HCT116 (cell line): ENCODE measurements at regions not wholly inside any gene's neighbourhood (a gene's known extent, or its start where the extent isn't known, plus 50 kb on each side); places are given as distances from the start of the nearest gene placed in this dataset.

ENCODE experiments used
- ATAC-seq: fragments of 200-7000 bp; cut with Tn5 transposase; 2 replicates; pipeline ENCODE4 v1.9.1; 2020; ENCODE audit warnings: mild to moderate bottlenecking, moderate library complexity
- BruUV-seq: library from RNA; stranded (reverse); fragments of 400-500 nt; replicated peaks from 2 replicates; lab custom pipeline; 2021; lab: Mats Ljungman, UMichigan
- CTCF ChIA-PET: fragments of 300-600 bp; sonication (Branson Sonifier 250); formaldehyde crosslinking; loops from one replicate; lab custom pipeline; 2021; ENCODE audit warnings: antibody characterized with exemption; lab: Charles Lee
- POLR2A ChIA-PET: fragments of 300-600, 350-600 bp; sonication (Branson Sonifier 250); formaldehyde crosslinking; loops from one replicate; lab custom pipeline; 2021; ENCODE audit warnings: antibody characterized with exemption; lab: Charles Lee
- RAD21 ChIA-PET, 2 experiments: fragments of 300-600 bp; sonication (Branson Sonifier 250); formaldehyde crosslinking; loops; one replicate each; lab custom pipeline; 2023; ENCODE audit warnings: low total read pairs in 2 of 2; ENCODE audit not compliant: uncharacterized antibody in 2 of 2, unreplicated experiment in 2 of 2, low non-redundant PET in 1 of 2; lab: Charles Lee
- DNase-seq: peaks from one replicate; pipeline ENCODE4 v3.0.0-alpha.2; 2010; ENCODE audit warnings: low read depth, low spot score
- H2AFZ ChIP-seq: fragments of 200-600 bp; shearing (Covaris generic), sonication (generic); 2 replicates; pipeline ENCODE4 v1.6.1; 2017; ENCODE audit warnings: low read depth, mixed run types, mixed read lengths, antibody characterized with exemption, low read length; ENCODE audit not compliant: poor library complexity, severe bottlenecking
- H3K27ac ChIP-seq: 2 replicates; pipeline ENCODE4 v1.5.1; 2012; ENCODE audit warnings: low read depth, low read length
- H3K27me3 ChIP-seq: fragments of 200-600 bp; sonication (generic); 2 replicates; pipeline ENCODE4 v1.6.1; 2016; ENCODE audit warnings: mixed run types, low read length, mixed read lengths; ENCODE audit not compliant: insufficient read depth
- H3K36me3 ChIP-seq, 2 experiments: fragments of 200-500 bp in 1 of 2; fragments of 200-600 bp in 1 of 2; sonication (Bioruptor generic) in 1 of 2; sonication (generic) in 1 of 2; 2 replicates each; pipeline versions ENCODE4 v1.5.1 to v1.6.1; 2014 to 2016; ENCODE audit warnings: low read length in 2 of 2, inconsistent platforms in 1 of 2, mixed read lengths in 1 of 2, mixed run types in 1 of 2; ENCODE audit not compliant: insufficient read depth in 2 of 2, control insufficient read depth in 1 of 2
- H3K4me1 ChIP-seq, 2 experiments: fragments of 200-600 bp in 1 of 2; sonication (generic) in 1 of 2; 2 replicates each; pipeline versions ENCODE4 v1.5.1 to v1.6.1; 2012 to 2017; ENCODE audit warnings: low read length in 2 of 2, inconsistent platforms in 1 of 2, mild to moderate bottlenecking in 1 of 2, mixed read lengths in 1 of 2, mixed run types in 1 of 2, moderate library complexity in 1 of 2; ENCODE audit not compliant: insufficient read depth in 2 of 2, control insufficient read depth in 1 of 2
- H3K4me2 ChIP-seq: fragments of 200-600 bp; sonication (generic); 2 replicates; pipeline ENCODE4 v1.6.1; 2017; ENCODE audit warnings: mixed run types, low read length, mixed read lengths
- H3K4me3 ChIP-seq, 2 experiments: fragments of 200-600 bp in 1 of 2; sonication (generic) in 1 of 2; replicated peaks in 1 of 2; 2 replicates each; pipeline ENCODE4 v1.5.1; 2011 to 2016; ENCODE audit warnings: low read length in 2 of 2, control low read depth in 1 of 2, low read depth in 1 of 2, mild to moderate bottlenecking in 1 of 2, mixed read lengths in 1 of 2, mixed run types in 1 of 2
- H3K79me2 ChIP-seq: fragments of 200-600 bp; sonication (generic); 2 replicates; pipeline ENCODE4 v1.6.1; 2017; ENCODE audit warnings: mild to moderate bottlenecking, mixed run types, low read length, moderate library complexity, mixed read lengths; ENCODE audit not compliant: insufficient read depth
- H3K9ac ChIP-seq: fragments of 200-600 bp; sonication (generic); 2 replicates; pipeline ENCODE4 v1.6.1; 2016; ENCODE audit warnings: low read length, mixed read lengths
- H3K9me2 ChIP-seq: fragments of 200-600 bp; sonication (generic), shearing (Covaris generic); 2 replicates; pipeline ENCODE4 v1.6.1; 2017; ENCODE audit warnings: mixed run types, mild to moderate bottlenecking, moderate library complexity; ENCODE audit not compliant: insufficient read depth
- H3K9me3 ChIP-seq, 2 experiments: fragments of 200-500 bp in 1 of 2; fragments of 200-600 bp in 1 of 2; sonication (Bioruptor generic) in 1 of 2; sonication (generic) in 1 of 2; 2 replicates each; pipeline ENCODE4 v1.6.1; 2014 to 2017; ENCODE audit warnings: low read length in 2 of 2, mixed read lengths in 2 of 2, inconsistent platforms in 1 of 2, low read depth in 1 of 2, mild to moderate bottlenecking in 1 of 2, mixed run types in 1 of 2, moderate library complexity in 1 of 2; ENCODE audit not compliant: control insufficient read depth in 1 of 2, insufficient read depth in 1 of 2
- H4K20me1 ChIP-seq: fragments of 200-600 bp; sonication (generic), shearing (Covaris generic); 2 replicates; pipeline ENCODE4 v1.6.1; 2017; ENCODE audit warnings: mixed run types, mild to moderate bottlenecking, moderate library complexity; ENCODE audit not compliant: insufficient read depth
- CBX3 ChIP-seq: IDR thresholded peaks from 2 replicates; pipeline ENCODE4 v1.6.1; 2012; ENCODE audit warnings: low read depth
- CEBPB ChIP-seq: IDR thresholded peaks from 2 replicates; pipeline ENCODE4 v1.6.1; 2012; ENCODE audit warnings: low read depth
- EGR1 ChIP-seq: IDR thresholded peaks from 2 replicates; pipeline ENCODE4 v1.6.1; 2012; ENCODE audit warnings: low read depth
- ELF1 ChIP-seq: IDR thresholded peaks from 2 replicates; pipeline ENCODE4 v1.6.1; 2012; ENCODE audit warnings: low read depth, borderline replicate concordance
- EZH2 ChIP-seq: fragments of 200-600 bp; sonication (generic); IDR thresholded peaks from 2 replicates; pipeline ENCODE4 v1.6.1; 2017; ENCODE audit warnings: antibody characterized with exemption, mixed run types
- EZH2phosphoT487 ChIP-seq: fragments of 200-600 bp; IDR thresholded peaks from 2 replicates; pipeline ENCODE4 v1.6.1; 2018; ENCODE audit warnings: antibody characterized with exemption, borderline replicate concordance
- FOSL1 ChIP-seq: IDR thresholded peaks from 2 replicates; pipeline ENCODE4 v1.6.1; 2012; ENCODE audit warnings: low read depth
- JUND ChIP-seq: IDR thresholded peaks from 2 replicates; pipeline ENCODE4 v1.6.1; 2012
- POLR2A ChIP-seq: IDR thresholded peaks from 2 replicates; pipeline ENCODE4 v1.7.0; 2011; ENCODE audit warnings: borderline replicate concordance; ENCODE audit not compliant: insufficient read depth, insufficient read length; ENCODE audit errors: extremely low read depth
- POLR2AphosphoS5 ChIP-seq: IDR thresholded peaks from 2 replicates; pipeline ENCODE4 v1.6.1; 2011; ENCODE audit warnings: mild to moderate bottlenecking, low read depth, low read length, moderate library complexity
- REST ChIP-seq: IDR thresholded peaks from 2 replicates; pipeline ENCODE4 v1.6.1; 2012; ENCODE audit warnings: low read depth
- SIN3A ChIP-seq: IDR thresholded peaks from 2 replicates; pipeline ENCODE4 v1.6.1; 2012; ENCODE audit warnings: low read depth
- SP1 ChIP-seq: IDR thresholded peaks from 2 replicates; pipeline ENCODE4 v1.6.1; 2012; ENCODE audit warnings: low read depth
- SRF ChIP-seq: IDR thresholded peaks from 2 replicates; pipeline ENCODE4 v1.6.1; 2012; ENCODE audit warnings: low read depth
- YY1 ChIP-seq: IDR thresholded peaks from 2 replicates; pipeline ENCODE4 v1.6.1; 2011; ENCODE audit warnings: low read length, low read depth, moderate library complexity, mild to moderate bottlenecking; ENCODE audit not compliant: insufficient replicate concordance; ENCODE audit errors: extremely low read depth
- ZFX ChIP-seq: fragments of 450-650 bp; IDR thresholded peaks from 2 replicates; pipeline ENCODE4 v1.6.1; 2017
- ZNF274 ChIP-seq: fragments of 200-500 bp; sonication (Bioruptor generic); IDR thresholded peaks from 2 replicates; pipeline ENCODE4 v1.6.1; 2014; ENCODE audit warnings: mild to moderate bottlenecking, low read depth, low read length, inconsistent platforms
- intact Hi-C: fragments of 100-400 bp; cut with micrococcal nuclease; formaldehyde crosslinking; loops from 2 replicates; pipeline ENCODE4 v1.10.0; 2022
- TF ChIP-seq, protein P1 (sequence below): IDR thresholded peaks from 2 replicates; pipeline ENCODE4 v1.6.1; 2012
- TF ChIP-seq, protein P2 (sequence below), 3 experiments: fragments of 200-600 bp in 1 of 3; sonication (generic) in 1 of 3; IDR thresholded peaks in 2 of 3; conservative IDR thresholded peaks in 1 of 3; 2 replicates each; pipeline ENCODE4 v1.5.1; 2012 to 2017; ENCODE audit warnings: low read depth in 2 of 3, low read length in 2 of 3, antibody characterized with exemption in 1 of 3, borderline replicate concordance in 1 of 3, control low read depth in 1 of 3, mild to moderate bottlenecking in 1 of 3, mixed read lengths in 1 of 3, mixed run types in 1 of 3, moderate library complexity in 1 of 3; ENCODE audit not compliant: insufficient read depth in 1 of 3
- TF ChIP-seq, protein P3 (sequence below): IDR thresholded peaks from 2 replicates; pipeline ENCODE4 v1.6.1; 2012

DNA sequence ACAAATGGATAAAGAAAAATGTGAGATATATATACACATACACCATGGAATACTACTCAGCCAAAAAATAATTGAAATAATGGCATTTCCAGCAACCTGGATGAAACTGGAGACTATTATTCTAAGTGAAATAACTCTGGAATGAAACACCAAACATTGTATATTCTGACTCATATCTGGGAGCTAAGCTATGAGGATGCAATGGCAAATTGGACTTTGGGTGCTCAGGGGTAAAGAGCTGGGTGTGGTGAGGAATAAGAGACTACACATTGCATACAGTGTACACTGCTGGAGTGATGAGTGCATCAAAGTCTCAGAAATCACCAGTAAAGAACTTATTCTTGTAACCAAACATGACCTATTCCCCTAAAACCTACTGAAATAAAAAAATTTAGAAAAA, 636.0 kb upstream of the LRATD1 start:
- Histone ChIP-seq H3K79me2 (no peaks in the 10 kb centered on the region), H3K9ac (no peak overlapping the region), H3K4me1 (no peaks in the 10 kb centered on the region), H3K9me2 (no peaks in the 10 kb centered on the region), H3K9me3 (peaks cover 5 to 6% of the 10 kb centered on the region in 2 experiments; a peak in 2 of 4 replicates), H4K20me1 (no peaks in the 10 kb centered on the region), H3K36me3 (no peaks in the 10 kb centered on the region), H3K4me2 (no peak overlapping the region), H3K27me3 (no peaks in the 10 kb centered on the region)
- no TSS peak for BruUV-seq
- intact Hi-C loops: no loop called here
- CTCF ChIA-PET: no interaction called here
- no peak for ATAC-seq
- no peak for DNase-seq
- TF ChIP-seq ZNF274 (no peak), POLR2AphosphoS5 (no peak), SIN3A (no peak), EGR1 (no peak), EZH2phosphoT487 (no peak), ELF1 (no peak), CEBPB (no peak), ZFX (no peak), YY1 (no peak), SP1 (no peak), JUND (no peak), EZH2 (no peak), REST (no peak), FOSL1 (no peak), SRF (no peak), POLR2A (no peak), CBX3 (no peak)
- TF ChIP-seq, protein P1, sequence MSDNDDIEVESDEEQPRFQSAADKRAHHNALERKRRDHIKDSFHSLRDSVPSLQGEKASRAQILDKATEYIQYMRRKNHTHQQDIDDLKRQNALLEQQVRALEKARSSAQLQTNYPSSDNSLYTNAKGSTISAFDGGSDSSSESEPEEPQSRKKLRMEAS: no peak
- TF ChIP-seq, protein P2, sequence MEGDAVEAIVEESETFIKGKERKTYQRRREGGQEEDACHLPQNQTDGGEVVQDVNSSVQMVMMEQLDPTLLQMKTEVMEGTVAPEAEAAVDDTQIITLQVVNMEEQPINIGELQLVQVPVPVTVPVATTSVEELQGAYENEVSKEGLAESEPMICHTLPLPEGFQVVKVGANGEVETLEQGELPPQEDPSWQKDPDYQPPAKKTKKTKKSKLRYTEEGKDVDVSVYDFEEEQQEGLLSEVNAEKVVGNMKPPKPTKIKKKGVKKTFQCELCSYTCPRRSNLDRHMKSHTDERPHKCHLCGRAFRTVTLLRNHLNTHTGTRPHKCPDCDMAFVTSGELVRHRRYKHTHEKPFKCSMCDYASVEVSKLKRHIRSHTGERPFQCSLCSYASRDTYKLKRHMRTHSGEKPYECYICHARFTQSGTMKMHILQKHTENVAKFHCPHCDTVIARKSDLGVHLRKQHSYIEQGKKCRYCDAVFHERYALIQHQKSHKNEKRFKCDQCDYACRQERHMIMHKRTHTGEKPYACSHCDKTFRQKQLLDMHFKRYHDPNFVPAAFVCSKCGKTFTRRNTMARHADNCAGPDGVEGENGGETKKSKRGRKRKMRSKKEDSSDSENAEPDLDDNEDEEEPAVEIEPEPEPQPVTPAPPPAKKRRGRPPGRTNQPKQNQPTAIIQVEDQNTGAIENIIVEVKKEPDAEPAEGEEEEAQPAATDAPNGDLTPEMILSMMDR (IDR thresholded peaks at IDR 0.05 in 2 of 3, conservative IDR thresholded peaks at IDR 0.05 in 1 of 3; ENCODE audit: borderline replicate concordance in 1 of 3, insufficient read depth in 1 of 3, low read depth in 2 of 3, low read length in 2 of 3): no peak
- TF ChIP-seq, protein P3, sequence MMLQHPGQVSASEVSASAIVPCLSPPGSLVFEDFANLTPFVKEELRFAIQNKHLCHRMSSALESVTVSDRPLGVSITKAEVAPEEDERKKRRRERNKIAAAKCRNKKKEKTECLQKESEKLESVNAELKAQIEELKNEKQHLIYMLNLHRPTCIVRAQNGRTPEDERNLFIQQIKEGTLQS: no peak
- TF ChIP-seq, all 23 proteins: peak for 0
- ChIA-PET POLR2A (no interaction called here), RAD21 (no interaction called here)
- Histone ChIP-seq H2AFZ (no peak overlapping the region), H3K27ac (no peak overlapping the region), H3K4me3 (no peak overlapping the region)
